ENCODE measurements at regions not wholly inside any gene's neighbourhood (a gene's known extent, or its start where the extent isn't known, plus 50 kb on each side); places are given as distances from the start of the nearest gene placed in this dataset.
"Not testable (repeated sequence)": the region's sequence is repeated elsewhere in the genome, so short reads cannot be mapped to it uniquely, and the experiment has no call there.

- H3K27ac ChIP-seq (ENCODE audit: low read depth in 1 of 3, low read length in 2 of 3), result no peak overlapping the region
- no peak for FAIRE-seq
These were observed 475.6 kb downstream of the KLF12 start for GRCh38 chr13:73658639-73659038.

GRCh38 chr13:73657821-73658540 lies 476.2 kb downstream of the KLF12 start:
- Histone ChIP-seq H3K27me3 (ENCODE audit: control insufficient read depth in 3 of 3, insufficient read depth in 3 of 3, low read length in 3 of 3) (no peaks in the 10 kb centered on the region), H3K4me3 (ENCODE audit: low read depth in 1 of 3, low read length in 3 of 3) (no peak overlapping the region), H3K9me3 (ENCODE audit: control insufficient read depth in 2 of 2, insufficient read depth in 1 of 2, low read depth in 1 of 2, low read length in 1 of 2) (peaks cover 0 to 2% of the 10 kb centered on the region in 2 donors), H3K27ac (ENCODE audit: low read depth in 1 of 3, low read length in 2 of 3) (no peak overlapping the region), H3K4me1 (ENCODE audit: control insufficient read depth in 3 of 3, insufficient read depth in 2 of 3, low read depth in 1 of 3, low read length in 2 of 3) (no peaks in the 10 kb centered on the region), H3K36me3 (ENCODE audit: control insufficient read depth in 3 of 3, insufficient read depth in 2 of 3, low read depth in 1 of 3, low read length in 3 of 3) (no peaks in the 10 kb centered on the region)
- FAIRE-seq, result no peak
- no peak for DNase-seq
- 67 to 91% (median 79%) methylated on average over 6 of the region's 6 CpGs for WGBS, 3 donors

More at GRCh38 chr13:73658639-73659038, 475.6 kb downstream of the KLF12 start:
- Histone ChIP-seq H3K27me3 (ENCODE audit: control insufficient read depth in 3 of 3, insufficient read depth in 3 of 3, low read length in 3 of 3) (no peaks in the 10 kb centered on the region), H3K4me3 (ENCODE audit: low read depth in 1 of 3, low read length in 3 of 3) (no peak overlapping the region), H3K9me3 (ENCODE audit: control insufficient read depth in 2 of 2, insufficient read depth in 1 of 2, low read depth in 1 of 2, low read length in 1 of 2) (peaks cover 0 to 2% of the 10 kb centered on the region in 2 donors), H3K4me1 (ENCODE audit: control insufficient read depth in 3 of 3, insufficient read depth in 2 of 3, low read depth in 1 of 3, low read length in 2 of 3) (no peaks in the 10 kb centered on the region), H3K36me3 (ENCODE audit: control insufficient read depth in 3 of 3, insufficient read depth in 2 of 3, low read depth in 1 of 3, low read length in 3 of 3) (no peaks in the 10 kb centered on the region)
- no peak for DNase-seq

GRCh38 chr13:73656863-73657262 lies 477.3 kb downstream of the KLF12 start:
- FAIRE-seq (no peak), DNase-seq (no peak)
- H3K27me3 ChIP-seq (ENCODE audit: control insufficient read depth in 3 of 3, insufficient read depth in 3 of 3, low read length in 3 of 3), result no peaks in the 10 kb centered on the region
- no peak overlapping the region for H3K4me3 ChIP-seq (ENCODE audit: low read depth in 1 of 3, low read length in 3 of 3)
- H3K9me3 ChIP-seq (ENCODE audit: control insufficient read depth in 2 of 2, insufficient read depth in 1 of 2, low read depth in 1 of 2, low read length in 1 of 2), result peaks cover 0 to 2% of the 10 kb centered on the region in 2 donors
- no peak overlapping the region for H3K27ac ChIP-seq (ENCODE audit: low read depth in 1 of 3, low read length in 2 of 3)
- no peaks in the 10 kb centered on the region for H3K4me1 ChIP-seq (ENCODE audit: control insufficient read depth in 3 of 3, insufficient read depth in 2 of 3, low read depth in 1 of 3, low read length in 2 of 3)
- H3K36me3 ChIP-seq (ENCODE audit: control insufficient read depth in 3 of 3, insufficient read depth in 2 of 3, low read depth in 1 of 3, low read length in 3 of 3), result no peaks in the 10 kb centered on the region
- WGBS, 3 donors, result 93 to 98% (median 94%) methylated on average over 2 of the region's 2 CpGs

GRCh38 chr13:73653688-73654087 lies 480.5 kb downstream of the KLF12 start:
- DNase-seq, result no peak
- no peaks in the 10 kb centered on the region for H3K4me1 ChIP-seq (ENCODE audit: control insufficient read depth in 3 of 3, insufficient read depth in 2 of 3, low read depth in 1 of 3, low read length in 2 of 3)
- 43 to 64% (median 61%) methylated on average over 2 of the region's 2 CpGs for WGBS, 3 donors
- FAIRE-seq, result no peak
- no peaks in the 10 kb centered on the region for H3K27me3 ChIP-seq (ENCODE audit: control insufficient read depth in 3 of 3, insufficient read depth in 3 of 3, low read length in 3 of 3)
- H3K36me3 ChIP-seq (ENCODE audit: control insufficient read depth in 3 of 3, insufficient read depth in 2 of 3, low read depth in 1 of 3, low read length in 3 of 3), result no peaks in the 10 kb centered on the region
- no peak overlapping the region for H3K27ac ChIP-seq (ENCODE audit: low read depth in 1 of 3, low read length in 2 of 3)
- no peak overlapping the region for H3K4me3 ChIP-seq (ENCODE audit: low read depth in 1 of 3, low read length in 3 of 3)
- peaks cover 0 to 3% of the 10 kb centered on the region in 2 donors for H3K9me3 ChIP-seq (ENCODE audit: control insufficient read depth in 2 of 2, insufficient read depth in 1 of 2, low read depth in 1 of 2, low read length in 1 of 2)

- Histone ChIP-seq H3K4me3 (ENCODE audit: low read depth in 1 of 3, low read length in 3 of 3) (no peak overlapping the region), H3K27me3 (ENCODE audit: control insufficient read depth in 3 of 3, insufficient read depth in 3 of 3, low read length in 3 of 3) (no peaks in the 10 kb centered on the region), H3K27ac (ENCODE audit: low read depth in 1 of 3, low read length in 2 of 3) (no peak overlapping the region), H3K36me3 (ENCODE audit: control insufficient read depth in 3 of 3, insufficient read depth in 2 of 3, low read depth in 1 of 3, low read length in 3 of 3) (no peaks in the 10 kb centered on the region), H3K4me1 (ENCODE audit: control insufficient read depth in 3 of 3, insufficient read depth in 2 of 3, low read depth in 1 of 3, low read length in 2 of 3) (no peaks in the 10 kb centered on the region), H3K9me3 (ENCODE audit: control insufficient read depth in 2 of 2, insufficient read depth in 1 of 2, low read depth in 1 of 2, low read length in 1 of 2) (peaks cover 0 to 9% of the 10 kb centered on the region in 2 donors)
- WGBS, 3 donors, result 87 to 93% (median 91%) methylated on average over 4 of the region's 4 CpGs
- DNase-seq, result no peak
- no peak for FAIRE-seq
These were observed 486.8 kb downstream of the KLF12 start for GRCh38 chr13:73647417-73647816.

- not testable (repeated sequence) for H3K27ac ChIP-seq (ENCODE audit: low read depth in 1 of 3, low read length in 2 of 3); H3K27me3 ChIP-seq (ENCODE audit: control insufficient read depth in 3 of 3, insufficient read depth in 3 of 3, low read length in 3 of 3); FAIRE-seq; H3K4me1 ChIP-seq (ENCODE audit: control insufficient read depth in 3 of 3, insufficient read depth in 2 of 3, low read depth in 1 of 3, low read length in 2 of 3); H3K4me3 ChIP-seq (ENCODE audit: low read depth in 1 of 3, low read length in 3 of 3); H3K9me3 ChIP-seq (ENCODE audit: control insufficient read depth in 2 of 2, insufficient read depth in 1 of 2, low read depth in 1 of 2, low read length in 1 of 2); H3K36me3 ChIP-seq (ENCODE audit: control insufficient read depth in 3 of 3, insufficient read depth in 2 of 3, low read depth in 1 of 3, low read length in 3 of 3); DNase-seq
- WGBS, 3 donors, result 92 to 96% (median 94%) methylated on average over 27 to 29 of the region's 30 CpGs
These were observed 493.6 kb downstream of the KLF12 start for GRCh38 chr13:73640476-73641179.

- Histone ChIP-seq H3K4me1 (ENCODE audit: control insufficient read depth in 3 of 3, insufficient read depth in 2 of 3, low read depth in 1 of 3, low read length in 2 of 3) (no peaks in the 10 kb centered on the region), H3K9me3 (ENCODE audit: control insufficient read depth in 2 of 2, insufficient read depth in 1 of 2, low read depth in 1 of 2, low read length in 1 of 2) (peaks cover 0 to 5% of the 10 kb centered on the region in 2 donors), H3K4me3 (ENCODE audit: low read depth in 1 of 3, low read length in 3 of 3) (no peak overlapping the region), H3K27me3 (ENCODE audit: control insufficient read depth in 3 of 3, insufficient read depth in 3 of 3, low read length in 3 of 3) (no peaks in the 10 kb centered on the region), H3K36me3 (ENCODE audit: control insufficient read depth in 3 of 3, insufficient read depth in 2 of 3, low read depth in 1 of 3, low read length in 3 of 3) (no peaks in the 10 kb centered on the region), H3K27ac (ENCODE audit: low read depth in 1 of 3, low read length in 2 of 3) (no peak overlapping the region)
- FAIRE-seq (no peak), DNase-seq (no peak)
- 79 to 83% (median 83%) methylated on average over 5 of the region's 5 CpGs for WGBS, 3 donors
These were observed 498.9 kb downstream of the KLF12 start for GRCh38 chr13:73635166-73635787.

- H3K27ac ChIP-seq (ENCODE audit: low read depth in 1 of 3, low read length in 2 of 3), result no peak overlapping the region
- H3K9me3 ChIP-seq (ENCODE audit: control insufficient read depth in 2 of 2, insufficient read depth in 1 of 2, low read depth in 1 of 2, low read length in 1 of 2), result peaks cover 0 to 5% of the 10 kb centered on the region in 2 donors
- no peak overlapping the region for H3K4me3 ChIP-seq (ENCODE audit: low read depth in 1 of 3, low read length in 3 of 3)
- H3K4me1 ChIP-seq (ENCODE audit: control insufficient read depth in 3 of 3, insufficient read depth in 2 of 3, low read depth in 1 of 3, low read length in 2 of 3), result no peaks in the 10 kb centered on the region
- no peaks in the 10 kb centered on the region for H3K27me3 ChIP-seq (ENCODE audit: control insufficient read depth in 3 of 3, insufficient read depth in 3 of 3, low read length in 3 of 3)
- 51 to 93% (median 65%) methylated on average over 4 of the region's 4 CpGs for WGBS, 3 donors
- DNase-seq, result no peak
- no peaks in the 10 kb centered on the region for H3K36me3 ChIP-seq (ENCODE audit: control insufficient read depth in 3 of 3, insufficient read depth in 2 of 3, low read depth in 1 of 3, low read length in 3 of 3)
- no peak for FAIRE-seq
These were observed 500.3 kb downstream of the KLF12 start for GRCh38 chr13:73633817-73634460.

Data from small intestine (tissue), 7 donors.